Trophoblast cell (in vitro differentiated cells and primary cell): ENCODE measurements at regions not wholly inside any gene's neighbourhood (a gene's known extent, or its start where the extent isn't known, plus 50 kb on each side); places are given as distances from the start of the nearest gene placed in this dataset.

Experiments
- DNase-seq, 2 donors: peaks; one replicate each; pipeline ENCODE4 v3.0.0-alpha.2; 2016
- H2AFZ ChIP-seq: 2 replicates; pipeline ENCODE4 v1.6.1; 2013; ENCODE audit warnings: low read length, moderate library complexity, mild to moderate bottlenecking; ENCODE audit not compliant: insufficient read depth, poor library complexity
- H2AK5ac ChIP-seq: 2 replicates; pipeline ENCODE4 v1.6.1; 2013; ENCODE audit warnings: mild to moderate bottlenecking, low read length
- H2BK120ac ChIP-seq: 2 replicates; pipeline ENCODE4 v1.6.1; 2013; ENCODE audit warnings: low read length, mild to moderate bottlenecking, moderate library complexity; ENCODE audit not compliant: insufficient read depth, poor library complexity
- H2BK12ac ChIP-seq: 2 replicates; pipeline ENCODE4 v1.6.1; 2013; ENCODE audit warnings: mild to moderate bottlenecking, low read length, moderate library complexity
- H2BK5ac ChIP-seq: 2 replicates; pipeline ENCODE4 v1.6.1; 2013; ENCODE audit warnings: low read length, low read depth, moderate library complexity, mild to moderate bottlenecking; ENCODE audit not compliant: poor library complexity
- H3K14ac ChIP-seq: 2 replicates; pipeline ENCODE4 v1.6.1; 2013; ENCODE audit warnings: mild to moderate bottlenecking, low read length
- H3K18ac ChIP-seq: 2 replicates; pipeline ENCODE4 v1.6.1; 2013; ENCODE audit warnings: mild to moderate bottlenecking, low read length
- H3K23ac ChIP-seq: 2 replicates; pipeline ENCODE4 v1.6.1; 2013; ENCODE audit warnings: low read length
- H3K27ac ChIP-seq: 2 replicates; pipeline ENCODE4 v1.5.1; 2013; ENCODE audit warnings: low read depth, mild to moderate bottlenecking, inconsistent platforms, low read length, moderate library complexity
- H3K27me3 ChIP-seq: 2 replicates; pipeline ENCODE4 v1.6.1; 2013; ENCODE audit warnings: inconsistent platforms, mild to moderate bottlenecking, low read length, moderate library complexity; ENCODE audit not compliant: insufficient read depth
- H3K36me3 ChIP-seq, 2 experiments: 1 replicate in 1 of 2; 2 replicates in 1 of 2; pipeline ENCODE4 v1.6.1; 2013; ENCODE audit warnings: low read length in 2 of 2, mild to moderate bottlenecking in 2 of 2, moderate library complexity in 1 of 2; ENCODE audit not compliant: insufficient read depth in 2 of 2, control insufficient read depth in 1 of 2
- H3K4ac ChIP-seq: 2 replicates; pipeline ENCODE4 v1.6.1; 2013; ENCODE audit warnings: low read depth, mild to moderate bottlenecking, low read length, moderate library complexity
- H3K4me1 ChIP-seq, 2 experiments: 1 replicate in 1 of 2; 2 replicates in 1 of 2; pipeline ENCODE4 v1.6.1; 2013; ENCODE audit warnings: low read length in 2 of 2, mild to moderate bottlenecking in 2 of 2, moderate library complexity in 1 of 2; ENCODE audit not compliant: insufficient read depth in 2 of 2, control insufficient read depth in 1 of 2
- H3K4me2 ChIP-seq: 2 replicates; pipeline ENCODE4 v1.6.1; 2013; ENCODE audit warnings: inconsistent platforms, mild to moderate bottlenecking, low read length, moderate library complexity
- H3K4me3 ChIP-seq: 2 replicates; pipeline ENCODE4 v1.5.1; 2013; ENCODE audit warnings: mild to moderate bottlenecking, low read depth, low read length, inconsistent platforms
- H3K79me1 ChIP-seq: one replicate; pipeline ENCODE4 v1.6.1; 2013; ENCODE audit warnings: low read length
- H3K79me2 ChIP-seq: 2 replicates; pipeline ENCODE4 v1.6.1; 2013; ENCODE audit warnings: low read length, mild to moderate bottlenecking; ENCODE audit not compliant: control insufficient read depth, insufficient read depth, poor library complexity
- H3K9ac ChIP-seq: 2 replicates; pipeline ENCODE4 v1.6.1; 2013; ENCODE audit warnings: mild to moderate bottlenecking, low read length
- H3K9me3 ChIP-seq: 2 replicates; pipeline ENCODE4 v1.6.1; 2013; ENCODE audit warnings: low read depth, mild to moderate bottlenecking, control low read depth, inconsistent platforms, low read length; ENCODE audit not compliant: insufficient read depth
- H4K12ac ChIP-seq: 2 replicates; pipeline ENCODE4 v1.6.1; 2013; ENCODE audit warnings: low read depth, mild to moderate bottlenecking, low read length, moderate library complexity
- H4K8ac ChIP-seq: 2 replicates; pipeline ENCODE4 v1.6.1; 2013; ENCODE audit warnings: low read depth, mild to moderate bottlenecking, low read length, moderate library complexity
- H4K91ac ChIP-seq: one replicate; pipeline ENCODE4 v1.6.1; 2013; ENCODE audit warnings: low read depth, mild to moderate bottlenecking, low read length, moderate library complexity
- WGBS: extraction: QIAGEN DNeasy Blood & Tissue Kit; methylation state at CpG from one replicate; pipeline ENCODE4 v1.1.7; 2013; ENCODE audit warnings: missing lambda C conversion rate; ENCODE audit not compliant: insufficient read length, insufficient coverage; ENCODE audit errors: extremely low coverage; 5-methylcytosine and 5-hydroxymethylcytosine counted together

- Histone ChIP-seq H4K12ac (no peak overlapping the region), H3K36me3 (no peaks in the 10 kb centered on the region), H3K4me2 (no peak overlapping the region), H3K4me3 (no peak overlapping the region), H3K9me3 (no peaks in the 10 kb centered on the region), H3K27ac (no peak overlapping the region), H2AFZ (no peak overlapping the region), H2AK5ac (no peak overlapping the region), H3K4ac (no peak overlapping the region), H2BK120ac (no peak overlapping the region), H3K14ac (no peak overlapping the region), H3K79me2 (no peaks in the 10 kb centered on the region), H3K27me3 (no peaks in the 10 kb centered on the region), H2BK12ac (no peak overlapping the region), H2BK5ac (no peak overlapping the region), H3K4me1 (peaks cover 3 to 4% of the 10 kb centered on the region in 2 experiments), H4K8ac (no peak overlapping the region), H3K18ac (no peak overlapping the region), H3K9ac (no peak overlapping the region), H4K91ac (no peak overlapping the region), H3K79me1 (no peaks in the 10 kb centered on the region), H3K23ac (no peak overlapping the region)
- no CpG with 5 or more reads among the region's 2 CpGs for WGBS
- no peak for DNase-seq
These were observed 59.4 kb upstream of the ARSJ start for GRCh38 chr4:114038762-114039387.

- Histone ChIP-seq H3K4me1 (peaks cover 3 to 4% of the 10 kb centered on the region in 2 experiments), H4K12ac (no peak overlapping the region), H4K91ac (no peak overlapping the region), H3K23ac (no peak overlapping the region), H3K79me1 (no peaks in the 10 kb centered on the region), H3K4me3 (no peak overlapping the region), H3K27ac (peak overlapping the region; percentile 40), H2BK12ac (no peak overlapping the region), H4K8ac (no peak overlapping the region), H2BK120ac (no peak overlapping the region), H3K36me3 (no peaks in the 10 kb centered on the region), H3K79me2 (no peaks in the 10 kb centered on the region), H3K9me3 (no peaks in the 10 kb centered on the region), H3K27me3 (no peaks in the 10 kb centered on the region), H2AFZ (no peak overlapping the region), H3K18ac (no peak overlapping the region), H2AK5ac (no peak overlapping the region), H2BK5ac (no peak overlapping the region), H3K4me2 (peak overlapping the region; percentile 32), H3K14ac (no peak overlapping the region), H3K9ac (no peak overlapping the region), H3K4ac (no peak overlapping the region)
- no CpG with 5 or more reads among the region's 3 CpGs for WGBS
- DNase-seq: no peak
These were observed 61.1 kb upstream of the ARSJ start for GRCh38 chr4:114040319-114041116.

GRCh38 chr4:114041117-114041475 lies 61.6 kb upstream of the ARSJ start:
- Histone ChIP-seq H4K91ac (no peak overlapping the region), H2AK5ac (no peak overlapping the region), H2BK120ac (no peak overlapping the region), H3K4me3 (no peak overlapping the region), H2BK5ac (no peak overlapping the region), H3K18ac (no peak overlapping the region), H3K27me3 (no peaks in the 10 kb centered on the region), H3K23ac (no peak overlapping the region), H3K79me1 (no peaks in the 10 kb centered on the region), H3K14ac (no peak overlapping the region), H3K27ac (no peak overlapping the region), H2BK12ac (no peak overlapping the region), H3K4me2 (no peak overlapping the region), H4K12ac (no peak overlapping the region), H3K4ac (no peak overlapping the region), H3K4me1 (peaks cover 3 to 4% of the 10 kb centered on the region in 2 experiments), H4K8ac (no peak overlapping the region), H3K36me3 (no peaks in the 10 kb centered on the region), H3K9ac (no peak overlapping the region), H3K79me2 (no peaks in the 10 kb centered on the region), H2AFZ (no peak overlapping the region), H3K9me3 (no peaks in the 10 kb centered on the region)
- WGBS: no CpG with 5 or more reads among the region's 2 CpGs
- DNase-seq: peak; percentile 43 to 81

GRCh38 chr4:114043116-114043515 lies 63.7 kb upstream of the ARSJ start:
- H3K14ac ChIP-seq: no peak overlapping the region
- no peak overlapping the region for H4K12ac ChIP-seq
- no peaks in the 10 kb centered on the region for H3K9me3 ChIP-seq
- H3K18ac ChIP-seq: no peak overlapping the region
- no peak overlapping the region for H2BK12ac ChIP-seq
- no peak overlapping the region for H4K8ac ChIP-seq
- no peak overlapping the region for H2BK120ac ChIP-seq
- no peak overlapping the region for H3K27ac ChIP-seq
- H2AK5ac ChIP-seq: no peak overlapping the region
- no peak overlapping the region for H3K4me2 ChIP-seq
- DNase-seq: no peak
- H3K4me3 ChIP-seq: no peak overlapping the region
- no peaks in the 10 kb centered on the region for H3K36me3 ChIP-seq
- H3K9ac ChIP-seq: no peak overlapping the region
- H3K23ac ChIP-seq: no peak overlapping the region
- H3K79me2 ChIP-seq: no peaks in the 10 kb centered on the region
- no peaks in the 10 kb centered on the region for H3K79me1 ChIP-seq
- no peak overlapping the region for H2AFZ ChIP-seq
- no peak overlapping the region for H3K4ac ChIP-seq
- peaks cover 3 to 4% of the 10 kb centered on the region in 2 experiments for H3K4me1 ChIP-seq
- H3K27me3 ChIP-seq: no peaks in the 10 kb centered on the region
- no peak overlapping the region for H2BK5ac ChIP-seq
- H4K91ac ChIP-seq: no peak overlapping the region
